OCI-LY7 (cell line): ENCODE measurements at regions not wholly inside any gene's neighbourhood (a gene's known extent, or its start where the extent isn't known, plus 50 kb on each side); places are given as distances from the start of the nearest gene placed in this dataset.

Source experiments
- BruUV-seq: library from RNA; stranded (reverse); fragments of 400-500 nt; replicated peaks from 2 replicates; lab custom pipeline; 2021; lab: Mats Ljungman, UMichigan
- CTCF ChIA-PET: fragments of 300-600 bp; sonication (Branson Sonifier 250); formaldehyde crosslinking; loops from one replicate; lab custom pipeline; 2022; ENCODE audit warnings: antibody characterized with exemption; ENCODE audit not compliant: unreplicated experiment; lab: Charles Lee
- POLR2A ChIA-PET: fragments of 300-600 bp; sonication (Branson Sonifier 250); formaldehyde crosslinking; loops from one replicate; lab custom pipeline; 2022; ENCODE audit warnings: antibody characterized with exemption; lab: Charles Lee
- DNase-seq: peaks from one replicate; pipeline ENCODE4 v3.0.0-alpha.2; 2015; ENCODE audit warnings: low spot score
- H2AFZ ChIP-seq: fragments of 200-600 bp; sonication (generic), shearing (Covaris generic); 2 replicates; pipeline ENCODE4 v1.6.1; 2014; ENCODE audit warnings: mild to moderate bottlenecking, antibody characterized with exemption, low read length, moderate library complexity
- H3K27ac ChIP-seq: fragments of 200-600 bp; sonication (generic); 2 replicates; pipeline ENCODE4 v1.5.1; 2014; ENCODE audit warnings: mixed run types, low read depth, mild to moderate bottlenecking, moderate library complexity, low read length, inconsistent platforms; ENCODE audit not compliant: poor library complexity, severe bottlenecking
- H3K36me3 ChIP-seq: fragments of 200-600 bp; sonication (generic); 2 replicates; pipeline ENCODE4 v1.6.1; 2014; ENCODE audit warnings: mild to moderate bottlenecking, antibody characterized with exemption, low read length, moderate library complexity, mixed read lengths; ENCODE audit not compliant: insufficient read depth
- H3K4me1 ChIP-seq: fragments of 200-600 bp; sonication (generic); 2 replicates; pipeline ENCODE4 v1.5.1; 2014; ENCODE audit warnings: mild to moderate bottlenecking, low read length; ENCODE audit not compliant: insufficient read depth, poor library complexity, severe bottlenecking
- H3K4me2 ChIP-seq: fragments of 200-600 bp; sonication (generic); 2 replicates; pipeline ENCODE4 v1.6.1; 2014; ENCODE audit warnings: mild to moderate bottlenecking, low read length
- H3K4me3 ChIP-seq: fragments of 200-600 bp; sonication (generic); 2 replicates; pipeline ENCODE4 v1.5.1; 2014; ENCODE audit warnings: mild to moderate bottlenecking, low read depth, low read length; ENCODE audit not compliant: poor library complexity, severe bottlenecking
- H3K79me2 ChIP-seq: fragments of 200-600 bp; sonication (generic); 2 replicates; pipeline ENCODE4 v1.6.1; 2016; ENCODE audit warnings: low read depth, mild to moderate bottlenecking, low read length, moderate library complexity, mixed read lengths; ENCODE audit not compliant: insufficient read depth
- H3K9me2 ChIP-seq: fragments of 200-600 bp; sonication (generic); 2 replicates; pipeline ENCODE4 v1.6.1; 2016; ENCODE audit warnings: mild to moderate bottlenecking, low read length, mixed read lengths; ENCODE audit not compliant: insufficient read depth
- H3K9me3 ChIP-seq: fragments of 200-600 bp; sonication (generic); 2 replicates; pipeline ENCODE4 v1.6.1; 2014; ENCODE audit warnings: mild to moderate bottlenecking, mixed run types, low read length, mixed read lengths
- H4K20me1 ChIP-seq: fragments of 200-600 bp; sonication (generic); 2 replicates; pipeline ENCODE4 v1.6.1; 2014; ENCODE audit warnings: mild to moderate bottlenecking, antibody characterized with exemption, low read length, moderate library complexity, mixed read lengths; ENCODE audit not compliant: insufficient read depth
- CTCF ChIP-seq: fragments of 200-600 bp; sonication (generic); conservative IDR thresholded peaks from 2 replicates; pipeline ENCODE4 v1.5.1; 2014; ENCODE audit warnings: mild to moderate bottlenecking, antibody characterized with exemption, low read length, moderate library complexity, mixed read lengths
- EZH2phosphoT487 ChIP-seq: fragments of 200-600 bp; sonication (generic); IDR thresholded peaks from 2 replicates; pipeline ENCODE4 v1.6.1; 2018; ENCODE audit warnings: low read depth, borderline replicate concordance, mild to moderate bottlenecking, mixed run types, antibody characterized with exemption, low read length, moderate library complexity, mixed read lengths
- intact Hi-C: fragments of 100-400 bp; cut with micrococcal nuclease; formaldehyde crosslinking; loops from one replicate; pipeline ENCODE4 v1.10.0; 2022; ENCODE audit not compliant: unreplicated experiment

- no peak overlapping the region for H2AFZ ChIP-seq
- ChIA-PET POLR2A (interaction anchor here (0.6 kb wide), 1 partner anchor 51 kb away, joined by 3 read pairs; no protein-coding TSS in a partner anchor), CTCF (no interaction called here)
- no peaks in the 10 kb centered on the region for H3K9me2 ChIP-seq
- H3K9me3 ChIP-seq = no peaks in the 10 kb centered on the region
- H3K4me2 ChIP-seq = no peak overlapping the region
- no peaks in the 10 kb centered on the region for H3K4me1 ChIP-seq
- no peak overlapping the region for H3K4me3 ChIP-seq
- no peak for TF ChIP-seq EZH2phosphoT487
- TF ChIP-seq CTCF = no peak
- no peak overlapping the region for H3K27ac ChIP-seq
- no TSS peak for BruUV-seq
- intact Hi-C loops = no loop called here
- no peak for DNase-seq
- no peaks in the 10 kb centered on the region for H4K20me1 ChIP-seq
- no peaks in the 10 kb centered on the region for H3K79me2 ChIP-seq
- H3K36me3 ChIP-seq = no peaks in the 10 kb centered on the region
Measured at GRCh38 chr13:65343898-65344663, 1886.1 kb downstream of the PCDH9 start.

GRCh38 chr13:65342541-65343337, 1887.4 kb downstream of the PCDH9 start:
- Histone ChIP-seq H3K79me2 (no peaks in the 10 kb centered on the region), H3K4me3 (no peak overlapping the region), H3K9me2 (no peaks in the 10 kb centered on the region), H2AFZ (no peak overlapping the region), H3K4me1 (no peaks in the 10 kb centered on the region), H3K36me3 (no peaks in the 10 kb centered on the region), H3K9me3 (no peaks in the 10 kb centered on the region), H4K20me1 (no peaks in the 10 kb centered on the region), H3K27ac (no peak overlapping the region), H3K4me2 (no peak overlapping the region)
- DNase-seq = no peak
- intact Hi-C loops = no loop called here
- CTCF ChIA-PET = no interaction called here
- BruUV-seq = no TSS peak
- POLR2A ChIA-PET = interaction anchor here (0.9 kb wide), 1 partner anchor 10 kb away, joined by 3 read pairs; no protein-coding TSS in a partner anchor
- no peak for TF ChIP-seq EZH2phosphoT487
- no peak for TF ChIP-seq CTCF
